K562 (cell line): ENCODE measurements at regions not wholly inside any gene's neighbourhood (a gene's known extent, or its start where the extent isn't known, plus 50 kb on each side); places are given as distances from the start of the nearest gene placed in this dataset.

Experiments used
- ATAC-seq: fragments of 200-7000 bp; cut with Tn5 transposase; 3 replicates; pipeline ENCODE4 v1.9.1; 2020; ENCODE audit warnings: moderate library complexity
- BruUV-seq: library from RNA; stranded (reverse); fragments of 400-500 nt; replicated peaks from 2 replicates; lab custom pipeline; 2021; lab: Mats Ljungman, UMichigan
- CTCF ChIA-PET: fragments of 300-600 bp; formaldehyde crosslinking; extraction: SDS; loops from one replicate; lab custom pipeline; 2021; ENCODE audit warnings: low intra/inter-chr PET ratio; lab: Yijun Ruan, JAX
- POLR2A ChIA-PET: fragments of 300-600, 350-650 bp; sonication (Branson Sonifier 250); formaldehyde crosslinking; extraction: SDS; loops from one replicate; lab custom pipeline; 2021; ENCODE audit warnings: antibody characterized with exemption, inconsistent platforms; lab: Yijun Ruan, JAX
- DNase-seq, 4 experiments: peaks; one replicate each; pipeline versions ENCODE4 v3.0.0 to v3.0.0-alpha.2; 2011 to 2018; ENCODE audit warnings: low spot score in 3 of 4, mixed read lengths in 3 of 4; ENCODE audit errors: extremely low read depth in 1 of 4
- FAIRE-seq: peaks from 2 replicates; lab custom pipeline; 2011; peaks lifted over from hg19 to GRCh38; lab: Jason Lieb, UNC
- H2AFZ ChIP-seq: 2 replicates; pipeline ENCODE4 v1.6.0; 2011; ENCODE audit warnings: low read depth, low read length, control low read depth, inconsistent platforms
- H3K27ac ChIP-seq: fragments of 200-600 bp; 3 replicates; pipeline ENCODE4 v1.8.0; 2011; ENCODE audit warnings: low read depth, mild to moderate bottlenecking, control low read depth, inconsistent platforms, low read length, moderate library complexity, mixed read lengths; ENCODE audit errors: extremely low read depth
- H3K27me3 ChIP-seq, 2 experiments: fragments of 300-600 bp in 1 of 2; 2 replicates in 1 of 2; 3 replicates in 1 of 2; pipeline versions ENCODE4 v1.6.0 to v1.8.0; 2011; ENCODE audit warnings: inconsistent platforms in 2 of 2, low read length in 2 of 2, mild to moderate bottlenecking in 1 of 2, mixed read lengths in 1 of 2, moderate library complexity in 1 of 2; ENCODE audit not compliant: control insufficient read depth in 2 of 2, insufficient read depth in 2 of 2
- H3K36me3 ChIP-seq: fragments of 300-600 bp; 3 replicates; pipeline ENCODE4 v1.8.0; 2011; ENCODE audit warnings: mild to moderate bottlenecking, low read length, inconsistent platforms; ENCODE audit not compliant: control insufficient read depth, insufficient read depth
- H3K4me1 ChIP-seq, 2 experiments: fragments of 200-600 bp in 1 of 2; replicated peaks in 1 of 2; 2 replicates in 1 of 2; 3 replicates in 1 of 2; pipeline versions ENCODE4 v1.5.1 to v1.8.0; 2011; ENCODE audit warnings: inconsistent platforms in 2 of 2, low read length in 2 of 2, mild to moderate bottlenecking in 1 of 2, mixed read lengths in 1 of 2, moderate library complexity in 1 of 2; ENCODE audit not compliant: control insufficient read depth in 2 of 2, insufficient read depth in 2 of 2
- H3K4me2 ChIP-seq: 2 replicates; pipeline ENCODE4 v1.6.1; 2011; ENCODE audit warnings: low read length, control low read depth, inconsistent platforms, mixed read lengths; ENCODE audit not compliant: insufficient read depth
- H3K4me3 ChIP-seq: fragments of 200-600 bp; sonication (generic), shearing (Covaris generic); 2 replicates; pipeline ENCODE4 v1.5.1; 2016; ENCODE audit warnings: control low read depth, inconsistent platforms
- H3K79me2 ChIP-seq: fragments of 200-600 bp; 3 replicates; pipeline ENCODE4 v1.8.0; 2011; ENCODE audit warnings: low read length, inconsistent platforms; ENCODE audit not compliant: control insufficient read depth, insufficient read depth
- H3K9ac ChIP-seq, 2 experiments: 2 replicates each; pipeline versions ENCODE4 v1.6.0 to v1.6.1; 2011; ENCODE audit warnings: low read depth in 2 of 2, low read length in 2 of 2, control low read depth in 1 of 2, inconsistent platforms in 1 of 2, mild to moderate bottlenecking in 1 of 2, mixed read lengths in 1 of 2; ENCODE audit not compliant: insufficient read depth in 1 of 2
- H3K9me1 ChIP-seq: one replicate; pipeline ENCODE4 v1.6.0; 2011; ENCODE audit warnings: inconsistent platforms, mild to moderate bottlenecking, low read length, moderate library complexity; ENCODE audit not compliant: control insufficient read depth, insufficient read depth
- H3K9me3 ChIP-seq: replicated peaks from 2 replicates; pipeline ENCODE4 v1.5.1; 2011; ENCODE audit warnings: low read depth, low read length, inconsistent platforms; ENCODE audit not compliant: control insufficient read depth, insufficient read depth
- H4K20me1 ChIP-seq: replicated peaks from 2 replicates; pipeline ENCODE4 v1.6.1; 2011; ENCODE audit warnings: low read length, inconsistent platforms, mixed read lengths; ENCODE audit not compliant: control insufficient read depth, insufficient read depth
- BDP1 ChIP-seq: IDR thresholded peaks from 3 replicates; pipeline ENCODE4 v1.6.1; 2011; ENCODE audit not compliant: insufficient read length, insufficient read depth
- CBFB ChIP-seq: sonication (generic); formaldehyde crosslinking; IDR thresholded peaks from 2 replicates; pipeline ENCODE4 v1.4.0; 2020; ENCODE audit warnings: mild to moderate bottlenecking, missing genetic modification reagents
- CLOCK ChIP-seq: fragments of 250-450 bp; sonication (Bioruptor Pico); IDR thresholded peaks from 2 replicates; pipeline ENCODE4 v1.4.0; 2020; ENCODE audit warnings: mild to moderate bottlenecking, moderate library complexity, borderline replicate concordance
- GATAD2B ChIP-seq: fragments of 450-650 bp; IDR thresholded peaks from 2 replicates; pipeline ENCODE4 v1.6.1; 2017; ENCODE audit warnings: mild to moderate bottlenecking, borderline replicate concordance
- HMGN3 ChIP-seq: IDR thresholded peaks from 2 replicates; pipeline ENCODE4 v1.6.1; 2011; ENCODE audit warnings: borderline replicate concordance, low read depth, mild to moderate bottlenecking, mixed read lengths, low read length; ENCODE audit not compliant: insufficient read length; ENCODE audit errors: extremely low read depth
- JUN ChIP-seq, 2 experiments: sonication (generic) in 1 of 2; formaldehyde crosslinking in 1 of 2; IDR thresholded peaks; 2 replicates each; pipeline versions ENCODE4 v1.6.1 to v1.8.0; 2012 to 2022; ENCODE audit warnings: borderline replicate concordance in 2 of 2, mild to moderate bottlenecking in 2 of 2, improper control_type of control experiment in 1 of 2, low read depth in 1 of 2, low read length in 1 of 2, missing genetic modification reagents in 1 of 2
- MXI1 ChIP-seq: IDR thresholded peaks from 2 replicates; pipeline ENCODE4 v1.6.1; 2011; ENCODE audit warnings: low read depth, mild to moderate bottlenecking, improper control_type of control experiment, low read length
- NFIC ChIP-seq: fragments of 450-650 bp; IDR thresholded peaks from 2 replicates; pipeline ENCODE4 v1.6.1; 2017; ENCODE audit warnings: mild to moderate bottlenecking, inconsistent platforms
- NKRF ChIP-seq: fragments of 450-650 bp; IDR thresholded peaks from 2 replicates; pipeline ENCODE4 v1.6.1; 2016; ENCODE audit warnings: borderline replicate concordance
- NR4A1 ChIP-seq, 2 experiments: fragments of 250-450 bp in 1 of 2; fragments of 450-650 bp in 1 of 2; sonication (Bioruptor Pico) in 1 of 2; IDR thresholded peaks; 2 replicates each; pipeline versions ENCODE4 v1.4.0 to v1.6.1; 2016 to 2020; ENCODE audit warnings: mild to moderate bottlenecking in 2 of 2, missing compliant biosample characterization in 1 of 2, missing genetic modification characterization in 1 of 2, moderate library complexity in 1 of 2
- PML ChIP-seq: IDR thresholded peaks from 2 replicates; pipeline ENCODE4 v1.6.1; 2012; ENCODE audit warnings: low read length, inconsistent platforms
- SAFB ChIP-seq: fragments of 200-400 bp; formaldehyde crosslinking; IDR thresholded peaks from 2 replicates; pipeline ENCODE4 v1.6.1; 2017; ENCODE audit warnings: low read depth, low read length, borderline replicate concordance
- ZNF644 ChIP-seq: fragments of 200-800 bp; sonication (Bioruptor generic); IDR thresholded peaks from 2 replicates; pipeline ENCODE4 v1.6.1; 2016; ENCODE audit warnings: low read depth, missing genetic modification characterization, missing compliant biosample characterization
- WGBS: fragments of 100-300 bp; shearing (Covaris generic); methylation state at CpG from one replicate; pipeline ENCODE4 v1.1.6; 2016; ENCODE audit warnings: low coverage, mixed read lengths; ENCODE audit not compliant: insufficient coverage; ENCODE audit errors: missing lambda C conversion rate; 5-methylcytosine and 5-hydroxymethylcytosine counted together
- in situ Hi-C: fragments of 300-500 bp; cut with MboI; formaldehyde crosslinking; loops from 4 replicates; pipeline ENCODE4 v1.15.0; 2018; ENCODE audit warnings: inconsistent platforms, mixed read lengths
- intact Hi-C: fragments of 100-400 bp; cut with micrococcal nuclease; formaldehyde crosslinking; loops from 2 replicates; pipeline ENCODE4 v1.14.2; 2022

- WGBS = 45% methylated on average over 7 of the region's 7 CpGs
- intact Hi-C loops (no loop called here), in situ Hi-C loops (no loop called here)
- H3K4me2 ChIP-seq = peak overlapping the region; percentile 58; the same call in 1 of the 2 replicates
- no peaks in the 10 kb centered on the region for H4K20me1 ChIP-seq
- no peak overlapping the region for H3K4me3 ChIP-seq
- no peak for DNase-seq
- H3K9me3 ChIP-seq = no peaks in the 10 kb centered on the region
- peak; percentile 20; the same call in 2 of the 3 replicates for ATAC-seq
- H2AFZ ChIP-seq = peak overlapping the region; percentile 90
- H3K79me2 ChIP-seq = no peaks in the 10 kb centered on the region
- ChIA-PET CTCF (no interaction called here), POLR2A (interaction anchor here (0.7 to 2.3 kb wide), 4 partner anchors 8 to 207 kb away, joined by 3 to 8 read pairs (median 5); no protein-coding TSS in a partner anchor)
- no peaks in the 10 kb centered on the region for H3K36me3 ChIP-seq
- no peaks in the 10 kb centered on the region for H3K27me3 ChIP-seq
- no peak overlapping the region for H3K27ac ChIP-seq
- no TSS peak for BruUV-seq
- FAIRE-seq = no peak
- H3K4me1 ChIP-seq = peaks cover 5 to 21% of the 10 kb centered on the region in 2 experiments; a peak in 3 of 5 replicates
- H3K9ac ChIP-seq = peak overlapping the region; percentile 33 to 65; a peak in 2 of 4 replicates
- H3K9me1 ChIP-seq = no peaks in the 10 kb centered on the region
- no peak for TF ChIP-seq NFIC
- no peak for TF ChIP-seq JUN (IDR thresholded peaks at IDR 0.05; ENCODE audit: borderline replicate concordance, low read depth, low read length)
- no peak for TF ChIP-seq JUN (CRISPR knock-in tag; IDR thresholded peaks at IDR 0.05; ENCODE audit: borderline replicate concordance)
- TF ChIP-seq GATAD2B = no peak
- no peak for TF ChIP-seq CLOCK
- TF ChIP-seq BDP1 = no peak
- TF ChIP-seq HMGN3 = no peak
- no peak for TF ChIP-seq SAFB
- no peak for TF ChIP-seq PML
- no peak for TF ChIP-seq CBFB (CRISPR knock-in tag)
- TF ChIP-seq NR4A1 (CRISPR knock-in tag; IDR thresholded peaks at IDR 0.05) = no peak
- TF ChIP-seq NR4A1 (tag; IDR thresholded peaks at IDR 0.05) = peak; percentile 51; the same call in 1 of the 2 replicates
- TF ChIP-seq ZNF644 (tag) = no peak
- no peak for TF ChIP-seq NKRF
- TF ChIP-seq MXI1 = no peak
These were observed 75.9 kb upstream of the RNU6-1 start for GRCh38 chr15:67915461-67916374.
